ENCODE measurements at regions not wholly inside any gene's neighbourhood (a gene's known extent, or its start where the extent isn't known, plus 50 kb on each side); places are given as distances from the start of the nearest gene placed in this dataset.

- no peak for FAIRE-seq
Measured at GRCh38 chr20:24779131-24779530, 169.9 kb upstream of the CST7 start.

DNA sequence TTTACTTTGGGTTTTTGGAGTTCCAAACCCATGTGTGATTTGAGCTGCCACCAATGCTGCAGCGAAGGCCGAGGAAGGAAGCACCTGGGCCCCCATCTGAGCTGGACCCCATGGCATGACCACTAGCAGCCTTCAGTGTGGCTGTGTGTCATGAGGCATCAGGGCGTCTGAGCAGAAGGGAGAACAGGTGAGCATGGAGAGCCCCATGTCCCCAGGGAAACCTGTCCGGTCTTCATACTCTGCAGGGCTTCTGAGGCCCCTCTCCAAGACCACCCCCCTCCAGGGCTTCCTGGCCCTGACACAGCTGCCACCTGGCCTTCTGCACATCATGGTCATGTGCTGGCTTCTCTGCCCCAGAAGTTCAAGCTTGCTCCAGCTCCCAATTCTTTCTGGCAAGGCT, 169.1 kb upstream of the CST7 start:
- FAIRE-seq: no peak

DNA sequence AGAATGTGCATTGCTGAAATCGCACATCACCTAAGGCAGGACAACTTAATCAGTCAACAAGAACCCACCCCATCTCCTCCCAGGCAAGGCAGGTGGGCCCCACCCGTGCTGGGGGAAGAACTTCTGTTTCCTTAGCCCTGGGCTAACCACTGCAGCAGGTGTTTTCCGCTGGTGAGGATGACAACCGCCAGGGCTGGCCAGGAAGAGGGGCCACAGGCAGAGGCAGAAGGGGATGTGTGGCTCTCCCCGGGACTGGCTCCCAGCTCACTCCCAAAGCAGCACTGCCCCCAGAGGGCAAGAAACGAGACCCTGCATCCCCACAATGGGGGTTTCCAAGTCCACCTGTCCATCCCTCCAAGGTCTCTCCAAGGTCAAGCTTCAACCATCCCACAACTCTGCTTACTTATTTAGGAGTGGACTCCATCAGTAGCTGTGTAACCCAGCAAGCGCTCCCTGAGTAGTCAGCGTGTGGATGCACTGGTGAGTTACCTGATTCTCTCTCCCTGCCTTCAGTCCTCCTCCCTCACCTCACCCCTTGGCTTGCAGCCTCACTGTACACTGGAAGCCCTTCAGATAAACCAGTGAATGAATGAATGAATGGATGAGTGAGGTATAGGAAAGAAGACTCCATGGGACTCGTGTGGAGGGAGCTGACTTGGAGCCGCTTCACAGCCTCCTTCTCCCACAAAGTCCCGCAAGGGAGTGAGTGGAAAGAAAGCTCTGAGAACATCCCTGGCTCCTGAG, 168.2 kb upstream of the CST7 start:
- FAIRE-seq: no peak

- no peak for FAIRE-seq
Measured at GRCh38 chr20:24781418-24781980, 167.6 kb upstream of the CST7 start.

DNA sequence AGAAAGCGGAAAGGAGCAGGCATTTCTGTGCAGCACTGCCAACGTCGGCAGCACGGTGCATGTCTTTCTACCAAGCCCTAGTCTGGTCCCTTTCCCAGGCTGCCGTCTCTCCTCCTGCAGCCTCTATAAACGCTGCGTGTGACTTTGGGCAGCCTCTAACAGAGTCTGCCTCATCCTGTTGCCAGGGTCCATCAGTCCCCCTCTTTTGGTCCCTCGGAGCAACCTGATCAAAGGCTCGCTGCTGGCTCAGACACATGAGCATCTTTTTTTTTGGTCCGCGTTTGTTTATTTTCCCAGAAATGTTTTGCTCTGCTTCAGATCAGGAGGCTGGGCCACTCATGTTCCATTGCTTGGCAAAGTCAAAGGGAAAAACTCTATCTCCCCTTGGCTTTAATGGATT, 166.8 kb upstream of the CST7 start:
- FAIRE-seq: no peak

- no peak for FAIRE-seq
Measured at GRCh38 chr20:24782801-24783630, 166.1 kb upstream of the CST7 start.

GRCh38 chr20:24783631-24784492, 165.2 kb upstream of the CST7 start:
- no peak for FAIRE-seq

GRCh38 chr20:24784607-24785006, 164.5 kb upstream of the CST7 start:
- FAIRE-seq: no peak

GRCh38 chr20:24785141-24786110, 163.6 kb upstream of the CST7 start:
- FAIRE-seq: no peak

GRCh38 chr20:24786111-24786495, 163.0 kb upstream of the CST7 start:
- FAIRE-seq: no peak

DNA sequence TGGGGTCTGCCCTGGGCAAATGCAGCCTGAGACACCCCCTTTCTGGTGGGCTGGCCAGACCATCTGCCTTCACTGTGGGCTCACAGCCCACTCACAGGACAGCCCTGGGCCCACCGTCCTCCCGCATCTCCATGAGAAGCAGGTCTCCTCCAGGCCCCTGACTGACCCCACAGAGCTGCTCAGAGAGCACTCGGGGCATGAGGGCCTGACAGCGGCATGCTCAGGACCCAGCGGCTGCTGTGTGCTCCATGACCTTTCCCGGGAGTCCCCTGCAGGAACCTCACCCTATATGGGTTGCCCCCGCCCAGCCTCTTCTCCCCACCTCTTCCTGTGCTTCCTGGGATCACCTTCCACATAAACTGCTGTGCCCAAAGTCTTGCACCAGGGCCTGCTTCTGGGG, 162.4 kb upstream of the CST7 start:
- FAIRE-seq: no peak

DNA sequence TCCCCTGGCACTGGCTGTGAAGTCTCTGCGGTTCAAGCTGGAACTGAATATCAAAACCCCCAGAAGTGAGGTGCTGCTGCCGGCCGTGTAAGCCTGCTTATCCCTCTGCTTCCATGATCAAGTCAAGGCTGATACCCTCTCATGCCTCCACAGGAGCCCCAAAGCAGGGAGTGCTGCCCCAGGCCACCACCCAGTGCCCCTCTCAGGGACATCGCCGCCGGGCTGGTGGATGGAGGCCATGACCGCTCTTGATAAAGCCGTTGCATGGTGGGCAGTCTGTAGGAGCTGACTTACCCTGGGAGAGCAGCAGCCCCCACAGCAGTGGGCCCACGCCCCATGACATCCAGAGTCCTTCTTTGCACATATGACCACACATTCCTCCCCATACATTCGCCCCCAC, 162.0 kb upstream of the CST7 start:
- FAIRE-seq: no peak

- no peak for FAIRE-seq
Measured at GRCh38 chr20:24787621-24788020, 161.4 kb upstream of the CST7 start.

DNA sequence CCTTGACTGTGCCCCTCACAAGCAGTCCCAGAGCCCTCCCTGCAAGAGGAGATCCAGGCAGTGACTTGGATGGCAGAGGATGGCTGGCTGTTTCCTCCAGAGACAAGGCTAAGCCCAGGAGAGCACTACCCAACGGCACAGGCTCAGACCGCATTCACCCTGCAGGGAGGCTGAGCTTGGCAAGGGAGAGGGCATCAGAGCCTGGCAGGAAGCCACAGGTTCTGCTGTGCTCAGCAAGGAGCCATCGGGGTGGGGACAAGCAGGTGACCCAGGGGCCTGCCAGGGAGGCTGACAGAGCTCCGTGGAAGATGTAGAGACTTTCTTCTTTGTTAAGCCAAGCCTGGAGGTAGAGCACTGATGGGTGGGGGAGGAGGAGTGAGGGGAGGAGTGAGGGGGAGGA, 159.2 kb upstream of the CST7 start:
- no peak for FAIRE-seq

- no peak for FAIRE-seq
Measured at GRCh38 chr20:24790746-24791283, 158.3 kb upstream of the CST7 start.

DNA sequence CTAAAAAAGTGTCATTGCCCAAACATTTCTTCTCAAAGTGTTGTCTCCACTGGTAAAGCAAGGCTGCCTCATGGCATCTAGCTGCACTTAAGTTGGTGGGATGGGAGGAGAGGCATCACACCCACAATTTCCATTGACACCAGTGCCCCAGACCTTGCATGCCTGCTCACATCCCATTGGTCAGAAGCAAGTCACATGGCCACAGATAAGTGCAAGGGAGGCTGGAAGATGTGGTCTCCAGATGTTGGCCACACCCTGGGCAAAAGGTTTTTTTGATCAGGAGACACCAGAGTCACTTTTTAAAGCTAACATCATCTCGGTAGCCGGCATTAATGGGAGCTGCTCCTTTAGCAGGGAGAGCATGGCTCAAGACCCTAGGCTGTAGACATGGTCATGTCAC, 157.1 kb upstream of the CST7 start:
- FAIRE-seq: no peak

DNA sequence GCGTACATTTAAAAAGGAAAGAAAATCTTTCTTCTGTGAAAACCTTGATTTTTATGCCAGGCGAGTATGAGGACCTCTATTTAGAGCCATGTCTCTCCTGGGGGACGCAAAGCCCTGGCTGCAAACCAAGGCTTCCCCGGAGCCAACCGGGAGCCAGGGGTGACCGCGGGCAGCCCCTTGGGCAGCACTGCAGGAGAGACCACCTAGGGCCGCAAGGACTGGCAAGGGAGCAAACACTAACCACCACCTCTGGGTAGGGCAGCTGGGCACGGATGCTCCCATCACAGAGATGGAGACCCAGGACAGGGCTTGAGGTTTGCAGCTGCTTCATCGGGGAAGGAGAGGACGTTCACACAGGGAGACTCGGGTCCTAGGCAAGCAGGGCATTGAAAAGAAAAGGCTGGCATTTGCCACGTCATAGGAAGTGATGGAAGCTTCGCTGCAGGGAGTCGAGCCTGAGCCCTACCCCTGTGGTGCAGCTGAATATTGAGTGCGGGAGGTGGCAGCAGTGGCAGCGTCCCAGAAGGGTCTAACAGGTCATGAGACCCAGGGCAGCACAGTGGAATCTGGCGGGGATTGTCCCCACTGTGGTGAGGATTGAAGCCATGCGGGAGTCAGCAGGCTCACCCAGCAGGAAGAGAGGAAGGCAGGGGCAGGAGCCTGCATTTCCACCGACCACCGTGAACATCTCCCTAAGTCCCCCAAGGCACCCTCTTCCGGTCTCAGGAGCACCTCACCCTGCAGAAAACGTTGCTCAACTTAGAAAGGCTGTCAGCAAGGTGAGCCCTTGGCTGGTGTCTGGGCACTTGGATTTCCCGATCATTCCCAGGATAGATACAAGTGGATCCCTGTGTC, 156.2 kb upstream of the CST7 start:
- no peak for FAIRE-seq

DNA sequence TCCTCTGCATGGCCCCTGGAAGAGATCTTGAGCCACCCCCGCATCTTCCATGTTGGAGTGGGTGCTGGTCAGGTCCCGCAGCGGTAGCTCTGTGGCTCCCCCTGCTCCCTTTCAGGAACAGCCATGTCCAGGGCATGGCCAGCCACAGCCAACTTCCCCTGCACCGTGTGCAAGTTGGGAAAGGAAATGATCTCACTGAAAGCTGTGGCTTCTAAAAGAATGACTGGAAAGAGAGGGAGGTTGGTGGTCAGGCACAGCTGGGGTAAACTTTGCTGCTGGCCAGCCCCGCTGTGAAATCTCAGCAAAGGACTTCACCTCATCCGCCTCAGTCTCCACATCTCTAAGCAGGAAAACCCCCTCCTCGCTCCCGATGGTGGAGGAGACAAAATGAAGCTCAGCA, 153.6 kb upstream of the CST7 start:
- no peak for FAIRE-seq

GRCh38 chr20:24796236-24796635, 152.8 kb upstream of the CST7 start:
- no peak for FAIRE-seq

DNA sequence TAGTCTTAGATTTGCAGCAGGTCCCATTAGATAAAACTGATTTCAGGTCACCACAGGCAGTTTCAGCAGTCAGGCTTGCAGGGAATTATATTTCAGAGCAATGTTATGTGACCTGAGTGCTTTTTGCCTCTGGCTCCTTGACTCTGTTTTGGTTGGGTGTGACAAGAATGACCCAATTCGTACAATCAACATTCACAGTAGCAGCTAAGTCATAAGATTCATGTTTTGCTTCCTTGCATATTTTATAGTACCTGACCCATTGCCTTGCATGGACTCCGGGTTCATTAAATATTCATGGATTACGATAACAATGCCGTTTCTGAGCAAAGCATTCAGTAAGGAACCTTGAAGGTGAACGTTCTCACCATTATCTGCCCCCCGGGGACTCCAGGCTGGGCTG, 152.0 kb upstream of the CST7 start:
- FAIRE-seq: no peak

Data from endometrium (tissue), 2 donors.